SK-N-SH (cell line): ENCODE measurements at regions not wholly inside any gene's neighbourhood (a gene's known extent, or its start where the extent isn't known, plus 50 kb on each side); places are given as distances from the start of the nearest gene placed in this dataset.

Experiments used
- CTCF ChIP-seq: fragments of 200-600 bp; sonication (generic); IDR thresholded peaks from 2 replicates; pipeline ENCODE4 v1.6.1; 2017; ENCODE audit warnings: antibody characterized with exemption, mild to moderate bottlenecking, moderate library complexity
- GATA2 ChIP-seq: sonication (generic); formaldehyde crosslinking; IDR thresholded peaks from 2 replicates; pipeline ENCODE4 v1.5.0; 2020; ENCODE audit warnings: mild to moderate bottlenecking, missing genetic modification reagents
- JUND ChIP-seq: IDR thresholded peaks from 2 replicates; pipeline ENCODE4 v1.4.0; 2012
- NFIC ChIP-seq: IDR thresholded peaks from 2 replicates; pipeline ENCODE4 v1.4.0; 2012; ENCODE audit warnings: borderline replicate concordance
- POLR2AphosphoS5 ChIP-seq: IDR thresholded peaks from 2 replicates; pipeline ENCODE4 v1.6.1; 2012; ENCODE audit warnings: low read depth, low read length
- RAD21 ChIP-seq: IDR thresholded peaks from 2 replicates; pipeline ENCODE4 v1.6.1; 2012; ENCODE audit warnings: mild to moderate bottlenecking, low read length
- REST ChIP-seq: IDR thresholded peaks from 2 replicates; pipeline ENCODE4 v1.6.1; 2012; ENCODE audit warnings: mild to moderate bottlenecking, low read depth, low read length, moderate library complexity
- RFX5 ChIP-seq: IDR thresholded peaks from 2 replicates; pipeline ENCODE4 v1.6.1; 2012; ENCODE audit warnings: mild to moderate bottlenecking, improper control_type of control experiment, low read length
- TAF1 ChIP-seq: IDR thresholded peaks from 2 replicates; pipeline ENCODE4 v1.6.1; 2012; ENCODE audit warnings: low read depth, mild to moderate bottlenecking, low read length, moderate library complexity, borderline replicate concordance
- YY1 ChIP-seq: IDR thresholded peaks from 2 replicates; pipeline ENCODE4 v1.4.0; 2012; ENCODE audit warnings: low read depth, mild to moderate bottlenecking
- TF ChIP-seq, protein P1 (sequence below): IDR thresholded peaks from 2 replicates; pipeline ENCODE4; 2012

DNA sequence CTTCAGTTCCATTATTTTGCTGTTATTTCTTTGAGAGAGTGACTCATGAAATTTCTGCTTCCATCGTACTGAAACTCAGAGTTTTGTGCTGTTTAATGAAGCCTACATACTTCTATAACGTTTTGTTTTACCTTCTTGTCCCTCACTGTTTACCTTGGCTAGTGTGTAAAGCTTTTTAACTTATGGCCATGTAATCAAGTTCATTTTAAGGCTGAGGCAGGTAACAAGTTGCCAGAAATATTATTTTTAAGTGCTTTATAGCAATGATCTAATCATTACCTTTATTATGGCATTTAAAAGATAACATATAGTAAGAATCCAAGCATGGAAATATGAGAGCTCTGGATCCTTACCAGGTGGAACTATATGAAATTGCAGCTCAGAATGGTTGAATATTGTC, 102.3 kb upstream of the FAT1 start:
- TF ChIP-seq CTCF (no peak), YY1 (no peak), TAF1 (no peak), NFIC (no peak), POLR2AphosphoS5 (no peak), REST (no peak), JUND (no peak), GATA2 (CRISPR knock-in tag) (no peak), RFX5 (no peak), RAD21 (no peak)
- TF ChIP-seq, protein P1, sequence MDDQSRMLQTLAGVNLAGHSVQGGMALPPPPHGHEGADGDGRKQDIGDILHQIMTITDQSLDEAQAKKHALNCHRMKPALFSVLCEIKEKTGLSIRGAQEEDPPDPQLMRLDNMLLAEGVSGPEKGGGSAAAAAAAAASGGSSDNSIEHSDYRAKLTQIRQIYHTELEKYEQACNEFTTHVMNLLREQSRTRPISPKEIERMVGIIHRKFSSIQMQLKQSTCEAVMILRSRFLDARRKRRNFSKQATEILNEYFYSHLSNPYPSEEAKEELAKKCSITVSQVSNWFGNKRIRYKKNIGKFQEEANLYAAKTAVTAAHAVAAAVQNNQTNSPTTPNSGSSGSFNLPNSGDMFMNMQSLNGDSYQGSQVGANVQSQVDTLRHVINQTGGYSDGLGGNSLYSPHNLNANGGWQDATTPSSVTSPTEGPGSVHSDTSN = no peak
